B cell (primary cell): ENCODE measurements at regions not wholly inside any gene's neighbourhood (a gene's known extent, or its start where the extent isn't known, plus 50 kb on each side); places are given as distances from the start of the nearest gene placed in this dataset.

Experiments used
- ATAC-seq: fragments of 200-7000 bp; cut with Tn5 transposase; one replicate; pipeline ENCODE4 v1.10.0; 2021; ENCODE audit warnings: low read depth, mild to moderate bottlenecking, moderate number of reproducible peaks, moderate library complexity
- CTCF ChIA-PET: fragments of 350-600 bp; sonication (Branson Sonifier 250); formaldehyde crosslinking; loops from one replicate; lab custom pipeline; 2021; ENCODE audit warnings: antibody characterized with exemption, inconsistent platforms; lab: Charles Lee
- POLR2A ChIA-PET: fragments of 350-600 bp; sonication (Branson Sonifier 250); formaldehyde crosslinking; loops from one replicate; lab custom pipeline; 2021; ENCODE audit warnings: antibody characterized with exemption; lab: Charles Lee
- DNase-seq: peaks from one replicate; pipeline ENCODE4 v3.0.0; 2013
- H2AFZ ChIP-seq: 2 replicates; pipeline ENCODE4 v1.6.1; 2012; ENCODE audit warnings: mild to moderate bottlenecking, low read depth, low read length; ENCODE audit not compliant: insufficient read depth, poor library complexity, severe bottlenecking
- H3K27ac ChIP-seq, 2 donors: 1 replicate in 1 of 2; 2 replicates in 1 of 2; pipeline ENCODE4 v1.5.1; 2012 to 2013; ENCODE audit warnings: low read length in 2 of 2, mild to moderate bottlenecking in 2 of 2, moderate library complexity in 1 of 2
- H3K27me3 ChIP-seq, 4 experiments: fragments of 200-600 bp in 1 of 4; sonication (generic) in 1 of 4; replicated peaks in 1 of 4; 1 replicate in 2 of 4; 2 replicates in 2 of 4; pipeline versions ENCODE4 v1.6.1 to v1.7.0; 2013 to 2016; ENCODE audit warnings: low read length in 3 of 4, mild to moderate bottlenecking in 2 of 4, mixed read lengths in 1 of 4, moderate library complexity in 1 of 4; ENCODE audit not compliant: insufficient read depth in 4 of 4, control insufficient read depth in 3 of 4; ENCODE audit errors: control extremely low read depth in 1 of 4
- H3K36me3 ChIP-seq, 2 experiments: replicated peaks in 1 of 2; 1 replicate in 1 of 2; 2 replicates in 1 of 2; pipeline versions ENCODE4 v1.6.1 to v1.7.1; 2013; ENCODE audit warnings: low read length in 1 of 2; ENCODE audit not compliant: insufficient read depth in 2 of 2, control insufficient read depth in 1 of 2; ENCODE audit errors: control extremely low read depth in 1 of 2, extremely low read depth in 1 of 2
- H3K4me1 ChIP-seq, 2 donors: fragments of 200-600 bp in 1 of 2; sonication (generic) in 1 of 2; 1 replicate in 1 of 2; 2 replicates in 1 of 2; pipeline versions ENCODE4 v1.5.1 to v1.6.1; 2013 to 2017; ENCODE audit warnings: low read length in 2 of 2; ENCODE audit not compliant: control insufficient read depth in 2 of 2, insufficient read depth in 2 of 2
- H3K4me2 ChIP-seq: replicated peaks from 2 replicates; pipeline ENCODE3; 2012; ENCODE audit warnings: mild to moderate bottlenecking, low read depth, low read length; ENCODE audit not compliant: poor library complexity, severe bottlenecking
- H3K4me3 ChIP-seq, 5 experiments: fragments of 200-600 bp in 1 of 5; sonication (generic) in 1 of 5; 1 replicate in 3 of 5; 2 replicates in 2 of 5; pipeline versions ENCODE4 v1.5.1 to v1.7.0; 2011 to 2016; ENCODE audit warnings: low read length in 4 of 5, mild to moderate bottlenecking in 4 of 5, low read depth in 2 of 5, control low read depth in 1 of 5, moderate library complexity in 1 of 5; ENCODE audit not compliant: insufficient read depth in 1 of 5; ENCODE audit errors: control extremely low read depth in 1 of 5, extremely low read depth in 1 of 5
- H3K79me2 ChIP-seq: fragments of 200-600 bp; sonication (generic); one replicate; pipeline ENCODE4 v1.6.0; 2016; ENCODE audit warnings: low read length; ENCODE audit not compliant: control insufficient read depth, insufficient read depth
- H3K9ac ChIP-seq: fragments of 200-600 bp; sonication (generic); 2 replicates; pipeline ENCODE4 v1.6.1; 2017; ENCODE audit warnings: mild to moderate bottlenecking, low read length, moderate library complexity
- H3K9me3 ChIP-seq, 3 donors: one replicate each; pipeline versions ENCODE4 v1.6.1 to v1.7.1; 2013; ENCODE audit warnings: low read length in 2 of 3; ENCODE audit not compliant: control insufficient read depth in 2 of 3, insufficient read depth in 1 of 3; ENCODE audit errors: control extremely low read depth in 1 of 3
- H4K20me1 ChIP-seq: 2 replicates; pipeline ENCODE4 v1.6.0; 2012; ENCODE audit warnings: mild to moderate bottlenecking, low read length; ENCODE audit not compliant: insufficient read depth, control insufficient read depth, poor library complexity, severe bottlenecking
- H3K27ac Mint-ChIP-seq: one replicate; pipeline ENCODE4 v1.8.0; 2021; ENCODE audit warnings: mixed read lengths
- H3K27me3 Mint-ChIP-seq: one replicate; pipeline ENCODE4 v1.8.0; 2021; ENCODE audit warnings: mixed read lengths
- H3K4me1 Mint-ChIP-seq: one replicate; pipeline ENCODE4 v1.8.0; 2021; ENCODE audit warnings: mixed read lengths
- H3K4me3 Mint-ChIP-seq: one replicate; pipeline ENCODE4 v1.8.0; 2021; ENCODE audit warnings: mixed read lengths
- H3K9me3 Mint-ChIP-seq: one replicate; pipeline ENCODE4 v1.8.0; 2022; ENCODE audit warnings: mixed read lengths; ENCODE audit not compliant: insufficient read depth
- CTCF ChIP-seq: fragments of 200-600 bp; IDR thresholded peaks from one replicate; pipeline ENCODE4 v1.8.0; 2022; ENCODE audit warnings: antibody characterized with exemption, mild to moderate bottlenecking
- EZH2 ChIP-seq: IDR thresholded peaks from 2 replicates; pipeline ENCODE4 v1.6.1; 2012; ENCODE audit warnings: borderline replicate concordance, low read depth, mild to moderate bottlenecking, moderate library complexity, low read length; ENCODE audit not compliant: insufficient read depth, poor library complexity, severe bottlenecking
- WGBS: methylation state at CpG from one replicate; pipeline ENCODE4 v1.1.5; 2013; ENCODE audit warnings: missing lambda C conversion rate; ENCODE audit not compliant: insufficient coverage; 5-methylcytosine and 5-hydroxymethylcytosine counted together
- intact Hi-C: fragments of 100-400 bp; cut with micrococcal nuclease; formaldehyde crosslinking; loops from one replicate; pipeline ENCODE4 v1.10.0; 2022

GRCh38 chr20:39103305-39103704 lies 141.2 kb downstream of the DHX35 start:
- no peak overlapping the region for H3K4me2 ChIP-seq
- peaks cover 0 to 23% (median 4%) of the 10 kb centered on the region in 4 experiments for H3K27me3 ChIP-seq
- H3K27me3 Mint-ChIP-seq, result peaks cover 64% of the 10 kb centered on the region
- no peaks in the 10 kb centered on the region for H4K20me1 ChIP-seq
- peaks cover 6% of the 10 kb centered on the region for H3K9me3 Mint-ChIP-seq
- ATAC-seq (no peak), DNase-seq (no peak)
- H3K9me3 ChIP-seq, result peaks cover 0 to 5% (median 0%) of the 10 kb centered on the region in 3 donors
- TF ChIP-seq EZH2, result no peak
- no peak for TF ChIP-seq CTCF
- H2AFZ ChIP-seq, result no peak overlapping the region
- H3K79me2 ChIP-seq, result no peaks in the 10 kb centered on the region
- no peak overlapping the region for H3K27ac ChIP-seq
- no peak overlapping the region for H3K4me3 ChIP-seq
- H3K9ac ChIP-seq, result no peak overlapping the region
- H3K4me1 ChIP-seq, result no peaks in the 10 kb centered on the region
- no peak overlapping the region for H3K4me3 Mint-ChIP-seq
- ChIA-PET CTCF (no interaction called here), POLR2A (no interaction called here)
- H3K4me1 Mint-ChIP-seq, result no peaks in the 10 kb centered on the region
- intact Hi-C loops, result no loop called here
- no peak overlapping the region for H3K27ac Mint-ChIP-seq
- no peaks in the 10 kb centered on the region for H3K36me3 ChIP-seq
- WGBS, result 97% methylated on average over 4 of the region's 4 CpGs

GRCh38 chr20:39101895-39102294 lies 139.8 kb downstream of the DHX35 start:
- CTCF ChIA-PET, result no interaction called here
- peaks cover 6% of the 10 kb centered on the region for H3K9me3 Mint-ChIP-seq
- POLR2A ChIA-PET, result no interaction called here
- no peak overlapping the region for H2AFZ ChIP-seq
- peaks cover 0 to 5% (median 0%) of the 10 kb centered on the region in 3 donors for H3K9me3 ChIP-seq
- 90% methylated on average over 3 of the region's 3 CpGs for WGBS
- H4K20me1 ChIP-seq, result no peaks in the 10 kb centered on the region
- H3K27me3 ChIP-seq, result peaks cover 0 to 23% (median 4%) of the 10 kb centered on the region in 4 experiments
- no peak overlapping the region for H3K27ac Mint-ChIP-seq
- no peak overlapping the region for H3K4me3 ChIP-seq
- H3K36me3 ChIP-seq, result no peaks in the 10 kb centered on the region
- H3K4me3 Mint-ChIP-seq, result no peak overlapping the region
- H3K4me1 Mint-ChIP-seq, result no peaks in the 10 kb centered on the region
- no peak overlapping the region for H3K27ac ChIP-seq
- intact Hi-C loops, result no loop called here
- no peaks in the 10 kb centered on the region for H3K79me2 ChIP-seq
- no peak overlapping the region for H3K9ac ChIP-seq
- no peak overlapping the region for H3K4me2 ChIP-seq
- H3K27me3 Mint-ChIP-seq, result peaks cover 56% of the 10 kb centered on the region
- no peaks in the 10 kb centered on the region for H3K4me1 ChIP-seq
- TF ChIP-seq EZH2, result no peak
- TF ChIP-seq CTCF, result no peak
- no peak for DNase-seq
- ATAC-seq, result no peak
